Activated CD4-positive, alpha-beta T cell treated with anti-CD3 and anti-CD28 coated beads, Interleukin-2, amount 10 ng/mL, durations not matched to agents 24 days and 14 days (primary cell): ENCODE measurements at regions not wholly inside any gene's neighbourhood (a gene's known extent, or its start where the extent isn't known, plus 50 kb on each side); places are given as distances from the start of the nearest gene placed in this dataset.

Experiments
- DNase-seq: peaks from one replicate; pipeline ENCODE4 v3.0.0; 2022
- H3K27ac Mint-ChIP-seq: one replicate; pipeline ENCODE4 v1.8.0; 2022; ENCODE audit warnings: mild to moderate bottlenecking, mixed read lengths
- H3K27me3 Mint-ChIP-seq: one replicate; pipeline ENCODE4 v1.8.0; 2022; ENCODE audit warnings: mixed read lengths
- H3K36me3 Mint-ChIP-seq: one replicate; pipeline ENCODE4 v1.8.0; 2022; ENCODE audit warnings: low read depth, mild to moderate bottlenecking, mixed read lengths
- H3K4me1 Mint-ChIP-seq: one replicate; pipeline ENCODE4 v1.8.0; 2021; ENCODE audit warnings: mixed read lengths
- H3K4me3 Mint-ChIP-seq: one replicate; pipeline ENCODE4 v1.8.0; 2022; ENCODE audit warnings: mild to moderate bottlenecking, moderate library complexity, mixed read lengths
- H3K9me3 Mint-ChIP-seq: one replicate; pipeline ENCODE4 v1.8.0; 2021; ENCODE audit warnings: mixed read lengths
- intact Hi-C: fragments of 100-400 bp; cut with micrococcal nuclease; formaldehyde crosslinking; loops from one replicate; pipeline ENCODE4 v1.15.1; 2023

DNA sequence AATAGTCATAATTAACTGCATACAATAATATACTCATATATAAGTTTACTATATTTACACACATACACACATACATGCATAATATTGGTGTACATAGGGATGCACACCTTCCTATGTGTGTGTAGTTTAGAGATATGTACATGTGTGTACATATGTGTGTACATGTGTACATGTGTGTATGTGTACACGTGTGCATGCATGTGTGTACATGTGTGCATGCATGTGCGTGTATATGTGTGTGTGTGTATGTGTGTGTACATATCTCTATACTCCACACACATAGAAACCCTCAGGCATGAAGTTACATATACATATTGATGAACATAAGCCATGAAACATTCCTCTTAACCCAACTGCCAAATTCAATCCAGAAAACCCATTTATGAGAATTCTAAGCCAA is 547.8 kb downstream of the TLR4 start:
- no peak for DNase-seq
- H3K9me3 Mint-ChIP-seq = no peaks in the 10 kb centered on the region

DNA sequence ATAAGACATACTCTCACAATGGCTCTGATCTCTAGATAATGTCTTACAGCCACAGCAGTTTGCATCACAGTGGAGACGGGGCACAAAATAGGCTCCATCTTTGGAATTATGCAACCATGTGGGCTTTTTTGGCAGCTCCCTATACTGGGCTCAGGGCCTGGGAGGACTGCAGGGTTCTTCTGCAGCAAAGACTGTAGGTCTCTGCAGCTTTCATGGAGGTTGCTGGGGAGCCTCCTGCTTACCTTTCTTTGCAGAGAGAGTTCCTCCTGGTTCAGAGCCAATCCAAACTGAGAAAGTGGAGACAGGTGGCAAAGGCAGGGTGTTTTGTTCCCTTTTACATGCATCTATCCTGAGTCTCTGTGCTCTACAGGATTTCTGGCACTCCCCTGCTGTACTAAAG is 558.0 kb downstream of the TLR4 start:
- intact Hi-C loops = no loop called here
- H3K27me3 Mint-ChIP-seq = no peaks in the 10 kb centered on the region
- peaks cover 6% of the 10 kb centered on the region for H3K9me3 Mint-ChIP-seq
- H3K27ac Mint-ChIP-seq = no peak overlapping the region
- no peaks in the 10 kb centered on the region for H3K36me3 Mint-ChIP-seq
- no peaks in the 10 kb centered on the region for H3K4me1 Mint-ChIP-seq
- H3K4me3 Mint-ChIP-seq = no peak overlapping the region
- DNase-seq = no peak

More for the DNA sequence above, 547.8 kb downstream of the TLR4 start:
- intact Hi-C loops = no loop called here
- no peak overlapping the region for H3K4me3 Mint-ChIP-seq
- H3K27ac Mint-ChIP-seq = no peak overlapping the region
- H3K36me3 Mint-ChIP-seq = no peaks in the 10 kb centered on the region
- H3K27me3 Mint-ChIP-seq = no peaks in the 10 kb centered on the region
- H3K4me1 Mint-ChIP-seq = no peaks in the 10 kb centered on the region

DNA sequence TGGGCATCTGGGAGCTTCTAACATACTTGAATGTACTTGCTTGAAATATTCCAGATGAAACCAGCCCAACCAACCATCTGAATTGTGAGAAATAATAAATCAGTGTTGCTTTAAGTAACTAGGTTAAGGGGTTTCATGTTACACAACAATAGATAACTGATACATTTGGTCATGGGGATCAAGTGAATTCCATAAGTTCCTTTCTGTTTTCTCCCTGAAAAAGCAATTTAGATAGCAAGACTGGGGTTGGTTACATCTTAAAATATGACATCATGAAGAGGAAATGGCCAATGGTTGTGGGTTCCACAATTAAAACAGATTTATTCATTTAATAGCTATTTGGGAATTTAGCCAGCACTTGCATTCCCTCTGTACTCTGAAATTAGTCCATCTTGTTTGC is 559.7 kb downstream of the TLR4 start:
- H3K4me3 Mint-ChIP-seq = no peak overlapping the region
- no peaks in the 10 kb centered on the region for H3K27me3 Mint-ChIP-seq
- intact Hi-C loops = no loop called here
- no peak overlapping the region for H3K27ac Mint-ChIP-seq
- no peak for DNase-seq
- H3K4me1 Mint-ChIP-seq = no peaks in the 10 kb centered on the region
- no peaks in the 10 kb centered on the region for H3K36me3 Mint-ChIP-seq
- peaks cover 6% of the 10 kb centered on the region for H3K9me3 Mint-ChIP-seq

DNA sequence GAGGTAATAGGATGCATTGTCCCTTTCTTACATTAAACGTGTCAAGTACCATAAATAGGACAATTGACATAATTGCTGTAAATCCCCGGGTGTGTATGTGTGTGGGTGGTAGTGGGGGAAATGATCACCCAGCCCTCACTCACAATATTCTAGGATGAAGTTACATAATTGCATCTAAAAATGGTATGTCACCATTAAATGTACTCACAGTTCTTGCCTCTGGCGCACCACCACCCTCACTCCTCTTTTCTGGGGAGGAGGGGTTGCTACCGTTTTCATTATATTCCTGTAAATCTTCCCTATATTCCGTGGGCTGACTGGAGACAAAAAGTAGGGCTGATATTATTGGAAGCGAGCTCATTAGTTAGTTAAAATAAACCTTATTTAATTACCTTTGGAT is 563.8 kb downstream of the TLR4 start:
- Mint-ChIP-seq H3K36me3 (no peaks in the 10 kb centered on the region), H3K4me3 (no peak overlapping the region), H3K27ac (no peak overlapping the region), H3K27me3 (no peaks in the 10 kb centered on the region), H3K4me1 (no peaks in the 10 kb centered on the region), H3K9me3 (no peaks in the 10 kb centered on the region)
- intact Hi-C loops = no loop called here
- no peak for DNase-seq

DNA sequence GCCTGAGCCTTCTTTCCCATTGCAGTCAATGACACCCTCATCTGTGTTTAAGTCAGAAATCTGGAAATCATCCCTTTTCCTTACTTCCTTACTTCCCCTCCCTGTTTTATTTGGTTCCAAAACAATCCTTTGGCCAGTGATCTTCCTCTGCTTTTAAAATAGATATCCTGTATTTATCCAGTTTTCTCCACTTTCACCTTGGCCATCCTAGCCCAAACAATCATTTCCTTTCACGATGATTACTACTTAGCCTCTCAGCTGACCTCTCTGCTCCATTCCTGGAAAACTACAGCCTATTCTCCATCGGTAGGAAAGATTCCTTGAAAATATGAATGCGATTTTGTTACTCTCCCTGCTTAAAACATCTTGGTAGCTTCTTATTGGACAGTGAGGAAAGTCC is 565.4 kb downstream of the TLR4 start:
- no peak for DNase-seq
- Mint-ChIP-seq H3K36me3 (no peaks in the 10 kb centered on the region), H3K9me3 (no peaks in the 10 kb centered on the region), H3K4me1 (no peaks in the 10 kb centered on the region), H3K27ac (no peak overlapping the region), H3K27me3 (no peaks in the 10 kb centered on the region), H3K4me3 (no peak overlapping the region)
- intact Hi-C loops = no loop called here

- intact Hi-C loops = no loop called here
- no peak overlapping the region for H3K4me3 Mint-ChIP-seq
- DNase-seq = no peak
- no peak overlapping the region for H3K27ac Mint-ChIP-seq
- H3K4me1 Mint-ChIP-seq = no peaks in the 10 kb centered on the region
- H3K36me3 Mint-ChIP-seq = no peaks in the 10 kb centered on the region
- H3K9me3 Mint-ChIP-seq = no peaks in the 10 kb centered on the region
- no peaks in the 10 kb centered on the region for H3K27me3 Mint-ChIP-seq
Observed at GRCh38 chr9:118271331-118271730, 567.1 kb downstream of the TLR4 start.

DNA sequence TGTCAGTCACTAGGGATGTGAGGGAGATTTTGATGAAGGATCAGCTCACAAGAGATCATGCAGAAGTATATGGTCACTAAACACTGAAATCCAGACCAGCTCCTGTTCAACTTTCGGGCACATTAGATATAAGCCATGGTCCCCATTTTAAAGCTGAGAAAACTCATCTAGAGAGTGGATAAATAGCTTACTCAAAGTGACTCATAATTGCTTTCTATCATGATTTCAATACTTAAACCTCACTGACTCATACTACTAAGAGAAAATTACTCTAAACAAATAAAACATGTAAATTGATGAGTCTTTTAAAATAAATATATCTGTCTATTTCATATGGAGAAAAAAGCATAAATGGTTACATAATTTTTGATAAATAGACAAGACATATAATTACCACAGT is 567.7 kb downstream of the TLR4 start:
- H3K4me3 Mint-ChIP-seq = no peak overlapping the region
- intact Hi-C loops = no loop called here
- H3K9me3 Mint-ChIP-seq = no peaks in the 10 kb centered on the region
- no peaks in the 10 kb centered on the region for H3K27me3 Mint-ChIP-seq
- DNase-seq = no peak
- H3K27ac Mint-ChIP-seq = no peak overlapping the region
- no peaks in the 10 kb centered on the region for H3K36me3 Mint-ChIP-seq
- no peaks in the 10 kb centered on the region for H3K4me1 Mint-ChIP-seq

DNA sequence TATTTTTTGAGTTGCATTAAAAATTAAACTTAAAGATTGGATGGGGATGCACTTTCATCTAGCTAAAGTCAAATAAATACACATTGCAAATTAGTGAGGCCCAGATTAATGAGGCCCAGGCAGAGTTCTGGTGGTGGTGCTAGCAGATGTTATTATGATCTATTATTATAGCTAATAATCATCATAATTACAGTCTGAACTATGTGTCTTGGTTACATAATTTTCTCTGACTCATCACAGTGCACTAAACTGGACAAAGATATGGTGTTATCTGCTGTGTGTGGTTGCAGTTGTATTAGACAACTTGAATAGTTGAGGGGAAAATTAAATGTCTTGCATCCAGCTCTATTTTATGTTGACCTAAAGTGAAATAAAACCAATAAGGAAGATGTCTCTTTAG is 568.8 kb downstream of the TLR4 start:
- Mint-ChIP-seq H3K27ac (no peak overlapping the region), H3K36me3 (no peaks in the 10 kb centered on the region), H3K4me3 (no peak overlapping the region), H3K9me3 (no peaks in the 10 kb centered on the region), H3K4me1 (no peaks in the 10 kb centered on the region), H3K27me3 (no peaks in the 10 kb centered on the region)
- intact Hi-C loops = no loop called here
- DNase-seq = no peak

GRCh38 chr9:118276784-118277183 is 572.6 kb downstream of the TLR4 start:
- Mint-ChIP-seq H3K4me3 (no peak overlapping the region), H3K27ac (no peak overlapping the region), H3K4me1 (no peaks in the 10 kb centered on the region), H3K36me3 (no peaks in the 10 kb centered on the region), H3K9me3 (no peaks in the 10 kb centered on the region), H3K27me3 (no peaks in the 10 kb centered on the region)
- intact Hi-C loops = no loop called here
- no peak for DNase-seq

GRCh38 chr9:118281772-118282171 is 577.6 kb downstream of the TLR4 start:
- no peaks in the 10 kb centered on the region for H3K9me3 Mint-ChIP-seq
- intact Hi-C loops = no loop called here
- H3K4me3 Mint-ChIP-seq = no peak overlapping the region
- H3K4me1 Mint-ChIP-seq = no peaks in the 10 kb centered on the region
- H3K36me3 Mint-ChIP-seq = no peaks in the 10 kb centered on the region
- DNase-seq = no peak
- no peak overlapping the region for H3K27ac Mint-ChIP-seq
- H3K27me3 Mint-ChIP-seq = no peaks in the 10 kb centered on the region

GRCh38 chr9:118283488-118283887 is 579.3 kb downstream of the TLR4 start:
- Mint-ChIP-seq H3K4me1 (no peaks in the 10 kb centered on the region), H3K27ac (no peak overlapping the region), H3K36me3 (no peaks in the 10 kb centered on the region), H3K9me3 (no peaks in the 10 kb centered on the region), H3K4me3 (no peak overlapping the region), H3K27me3 (no peaks in the 10 kb centered on the region)
- intact Hi-C loops = no loop called here
- no peak for DNase-seq

DNA sequence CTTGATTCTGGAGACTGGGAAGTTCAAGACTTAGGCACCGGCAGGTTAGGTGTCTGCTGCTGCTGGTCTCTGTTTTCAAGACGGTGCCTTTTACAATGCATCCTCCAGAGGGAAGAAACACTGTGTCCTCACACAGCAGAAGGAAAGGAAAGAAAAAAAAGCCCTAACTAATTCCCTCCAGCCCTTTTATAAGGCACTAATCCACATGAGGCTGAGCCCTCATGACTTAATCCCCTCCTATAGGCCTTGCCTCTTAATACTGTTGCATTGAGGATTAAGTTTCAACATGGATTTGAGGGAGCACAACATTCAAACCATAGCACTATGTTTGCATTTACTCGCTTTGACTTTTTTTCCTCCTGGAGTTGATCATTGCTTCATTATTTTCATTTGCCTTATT is 585.9 kb downstream of the TLR4 start:
- DNase-seq = no peak
- intact Hi-C loops = no loop called here
- Mint-ChIP-seq H3K4me1 (no peaks in the 10 kb centered on the region), H3K27ac (no peak overlapping the region), H3K9me3 (peaks cover 4% of the 10 kb centered on the region), H3K4me3 (no peak overlapping the region), H3K36me3 (no peaks in the 10 kb centered on the region), H3K27me3 (no peaks in the 10 kb centered on the region)

DNA sequence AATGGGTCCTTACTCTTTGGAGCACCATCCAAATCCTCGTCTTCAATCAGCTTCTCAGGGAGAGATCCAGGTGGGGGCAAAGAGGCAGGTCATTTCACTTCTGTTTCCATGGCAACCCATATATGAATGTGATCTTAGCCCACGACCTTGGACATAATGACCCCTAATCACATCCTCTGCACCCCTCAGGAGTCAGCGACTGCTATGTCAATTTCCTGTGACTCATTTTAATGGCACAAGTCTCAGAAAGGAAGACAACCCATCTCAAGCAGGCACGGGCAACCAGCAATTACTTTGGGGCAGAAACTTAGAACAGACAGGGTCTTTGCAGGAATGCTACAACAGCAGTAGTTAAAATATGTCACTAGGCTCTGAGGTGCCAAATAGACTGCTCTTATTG is 591.2 kb downstream of the TLR4 start:
- DNase-seq = no peak
- Mint-ChIP-seq H3K27ac (no peak overlapping the region), H3K4me3 (no peak overlapping the region), H3K9me3 (peaks cover 4% of the 10 kb centered on the region), H3K36me3 (no peaks in the 10 kb centered on the region), H3K27me3 (no peaks in the 10 kb centered on the region), H3K4me1 (no peaks in the 10 kb centered on the region)
- intact Hi-C loops = no loop called here

DNA sequence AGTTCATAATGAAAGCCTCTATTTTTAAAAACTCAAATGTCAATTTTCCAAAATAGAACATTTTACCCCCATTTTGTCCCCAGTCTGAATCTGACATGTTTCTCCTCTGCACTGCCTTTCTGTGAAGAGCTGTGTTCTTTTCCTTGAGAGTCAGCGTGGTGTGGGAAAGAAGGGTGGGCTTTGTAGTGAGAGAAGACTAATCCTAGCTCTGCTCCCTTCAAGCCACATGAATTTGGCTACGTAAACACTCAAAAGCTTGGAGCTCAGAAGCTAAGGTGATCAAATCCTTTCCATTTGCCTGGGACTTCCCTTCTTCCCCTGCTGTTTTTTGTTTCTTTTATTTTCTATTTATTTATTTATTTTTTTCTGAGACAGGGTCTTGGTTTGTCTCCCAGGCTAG is 598.5 kb downstream of the TLR4 start:
- intact Hi-C loops = no loop called here

DNA sequence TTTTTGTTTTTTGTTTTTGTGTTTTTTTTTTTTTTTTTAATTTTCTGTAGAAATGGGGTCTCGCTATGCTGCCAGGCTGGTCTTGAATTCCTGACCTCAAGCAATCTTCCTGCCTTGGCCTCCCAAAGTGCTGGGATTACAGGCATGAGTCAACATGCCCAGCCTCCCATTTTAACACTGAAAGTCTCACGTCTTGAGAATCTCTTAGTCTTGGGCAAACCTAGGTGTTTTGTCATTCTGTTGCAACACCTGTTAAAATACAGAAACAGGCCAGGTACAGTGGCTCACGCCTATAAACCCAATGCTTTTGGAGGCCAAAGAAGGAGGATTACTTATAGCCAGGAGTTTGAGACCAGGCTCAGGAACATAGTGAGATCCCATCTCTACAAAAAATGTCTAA is 599.0 kb downstream of the TLR4 start:
- Mint-ChIP-seq H3K4me3 (no peak overlapping the region), H3K27ac (no peak overlapping the region), H3K27me3 (no peaks in the 10 kb centered on the region), H3K36me3 (no peaks in the 10 kb centered on the region), H3K9me3 (no peaks in the 10 kb centered on the region), H3K4me1 (no peaks in the 10 kb centered on the region)
- DNase-seq = no peak
- intact Hi-C loops = no loop called here

More for the DNA sequence above, 598.5 kb downstream of the TLR4 start:
- no peak for DNase-seq
- Mint-ChIP-seq H3K27me3 (no peaks in the 10 kb centered on the region), H3K27ac (no peak overlapping the region), H3K36me3 (no peaks in the 10 kb centered on the region), H3K9me3 (no peaks in the 10 kb centered on the region), H3K4me1 (no peaks in the 10 kb centered on the region), H3K4me3 (no peak overlapping the region)

- no peak for DNase-seq
- intact Hi-C loops = no loop called here
- Mint-ChIP-seq H3K36me3 (no peaks in the 10 kb centered on the region), H3K4me1 (no peaks in the 10 kb centered on the region), H3K4me3 (no peak overlapping the region), H3K9me3 (no peaks in the 10 kb centered on the region), H3K27ac (no peak overlapping the region), H3K27me3 (no peaks in the 10 kb centered on the region)
Observed at GRCh38 chr9:118305331-118305730, 601.1 kb downstream of the TLR4 start.
